Esophagus muscularis mucosa (tissue), 4 donors: ENCODE measurements at regions not wholly inside any gene's neighbourhood (a gene's known extent, or its start where the extent isn't known, plus 50 kb on each side); places are given as distances from the start of the nearest gene placed in this dataset.

Experiments used
- DNase-seq: peaks from one replicate; pipeline ENCODE4 v3.0.0-alpha.2; 2017; ENCODE audit errors: extremely low spot score
- H3K27ac ChIP-seq, 4 donors: fragments of 200-600 bp; sonication (generic); replicated peaks in 1 of 4; 1 replicate in 3 of 4; 2 replicates in 1 of 4; pipeline ENCODE4 v1.5.1; 2016 to 2019; ENCODE audit warnings: mild to moderate bottlenecking in 1 of 4
- H3K27me3 ChIP-seq, 4 donors: fragments of 200-600 bp; sonication (generic); one replicate each; pipeline versions ENCODE4 v1.5.1 to v1.6.0; 2016 to 2019
- H3K36me3 ChIP-seq, 4 donors: fragments of 200-600 bp; sonication (generic); one replicate each; pipeline ENCODE4 v1.5.1; 2016 to 2019
- H3K4me1 ChIP-seq, 4 donors: fragments of 200-600 bp; sonication (generic); one replicate each; pipeline ENCODE4 v1.5.1; 2016 to 2019
- H3K4me3 ChIP-seq, 4 donors: fragments of 200-600 bp; sonication (generic); 1 replicate in 2 of 4; 2 replicates in 2 of 4; pipeline ENCODE4 v1.5.1; 2016 to 2019; ENCODE audit warnings: mild to moderate bottlenecking in 4 of 4, moderate library complexity in 1 of 4
- H3K9me3 ChIP-seq, 4 donors: fragments of 200-600 bp; sonication (generic); 1 replicate in 3 of 4; 2 replicates in 1 of 4; pipeline ENCODE4 v1.5.1; 2016 to 2019
- EP300 ChIP-seq: sonication (generic); formaldehyde crosslinking; IDR thresholded peaks from one replicate; pipeline ENCODE4 v1.6.1; 2017; ENCODE audit warnings: antibody characterized with exemption
- POLR2A ChIP-seq: fragments of 450-650 bp; IDR thresholded peaks from one replicate; pipeline ENCODE4 v1.6.1; 2017; ENCODE audit warnings: antibody characterized with exemption, moderate library complexity, mild to moderate bottlenecking, low read depth
- POLR2AphosphoS5 ChIP-seq, 2 donors: sonication (generic); formaldehyde crosslinking; IDR thresholded peaks; one replicate each; pipeline ENCODE4 v1.6.1; 2017; ENCODE audit warnings: antibody characterized with exemption in 2 of 2
- WGBS: methylation state at CpG from one replicate; pipeline ENCODE4 v1.1.5; 2018; 5-methylcytosine and 5-hydroxymethylcytosine counted together
- intact Hi-C: fragments of 100-400 bp; cut with DNase I; formaldehyde crosslinking; loops from one replicate; pipeline ENCODE4 v1.15.1; 2023
- TF ChIP-seq, protein P1 (sequence below), 3 experiments: fragments of 200-600 bp in 2 of 3; fragments of 450-650 bp in 1 of 3; sonication (generic) in 2 of 3; IDR thresholded peaks; one replicate each; pipeline ENCODE4 v1.5.1; 2017 to 2019; ENCODE audit warnings: antibody characterized with exemption in 3 of 3, mild to moderate bottlenecking in 2 of 3, moderate library complexity in 1 of 3

DNA sequence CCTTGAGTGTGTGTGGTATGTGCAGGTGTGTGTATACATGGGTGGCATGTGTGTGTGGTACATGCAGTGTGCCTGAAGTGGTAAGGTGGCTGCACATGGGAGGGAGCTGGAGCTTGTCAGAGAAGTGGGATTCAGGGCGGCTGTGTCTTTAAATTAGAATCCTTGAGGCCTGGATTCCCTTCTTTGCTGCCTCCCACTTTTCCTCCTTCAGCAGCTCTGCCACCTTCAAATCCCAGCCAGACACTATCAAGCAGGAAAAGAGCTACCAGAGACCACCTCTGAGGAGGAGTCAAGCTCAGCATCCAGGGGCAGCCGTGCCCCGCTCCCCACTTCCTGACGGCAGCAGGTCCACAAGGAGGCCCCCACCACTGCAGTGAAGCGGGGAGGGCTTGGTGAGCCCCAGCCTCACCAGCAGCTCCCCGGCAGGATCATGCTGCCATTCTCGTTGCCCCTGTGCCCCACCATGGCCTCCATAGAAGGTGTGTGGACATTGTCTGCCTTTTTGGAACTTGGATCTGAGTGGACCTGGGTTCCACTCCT lies 131.0 kb upstream of the MLN start:
- no peaks in the 10 kb centered on the region for H3K9me3 ChIP-seq
- intact Hi-C loops, result no loop called here
- H3K27ac ChIP-seq, result no peak overlapping the region
- no peaks in the 10 kb centered on the region for H3K36me3 ChIP-seq
- no peak for DNase-seq
- H3K27me3 ChIP-seq, result peaks cover 0 to 48% (median 8%) of the 10 kb centered on the region in 4 donors
- no peaks in the 10 kb centered on the region for H3K4me1 ChIP-seq
- no peak overlapping the region for H3K4me3 ChIP-seq
- 69% methylated on average over 7 of the region's 7 CpGs for WGBS
- TF ChIP-seq, protein P1, sequence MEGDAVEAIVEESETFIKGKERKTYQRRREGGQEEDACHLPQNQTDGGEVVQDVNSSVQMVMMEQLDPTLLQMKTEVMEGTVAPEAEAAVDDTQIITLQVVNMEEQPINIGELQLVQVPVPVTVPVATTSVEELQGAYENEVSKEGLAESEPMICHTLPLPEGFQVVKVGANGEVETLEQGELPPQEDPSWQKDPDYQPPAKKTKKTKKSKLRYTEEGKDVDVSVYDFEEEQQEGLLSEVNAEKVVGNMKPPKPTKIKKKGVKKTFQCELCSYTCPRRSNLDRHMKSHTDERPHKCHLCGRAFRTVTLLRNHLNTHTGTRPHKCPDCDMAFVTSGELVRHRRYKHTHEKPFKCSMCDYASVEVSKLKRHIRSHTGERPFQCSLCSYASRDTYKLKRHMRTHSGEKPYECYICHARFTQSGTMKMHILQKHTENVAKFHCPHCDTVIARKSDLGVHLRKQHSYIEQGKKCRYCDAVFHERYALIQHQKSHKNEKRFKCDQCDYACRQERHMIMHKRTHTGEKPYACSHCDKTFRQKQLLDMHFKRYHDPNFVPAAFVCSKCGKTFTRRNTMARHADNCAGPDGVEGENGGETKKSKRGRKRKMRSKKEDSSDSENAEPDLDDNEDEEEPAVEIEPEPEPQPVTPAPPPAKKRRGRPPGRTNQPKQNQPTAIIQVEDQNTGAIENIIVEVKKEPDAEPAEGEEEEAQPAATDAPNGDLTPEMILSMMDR (IDR thresholded peaks at IDR 0.05), result no peak
- no peak for TF ChIP-seq POLR2AphosphoS5 (IDR thresholded peaks at IDR 0.05)

DNA sequence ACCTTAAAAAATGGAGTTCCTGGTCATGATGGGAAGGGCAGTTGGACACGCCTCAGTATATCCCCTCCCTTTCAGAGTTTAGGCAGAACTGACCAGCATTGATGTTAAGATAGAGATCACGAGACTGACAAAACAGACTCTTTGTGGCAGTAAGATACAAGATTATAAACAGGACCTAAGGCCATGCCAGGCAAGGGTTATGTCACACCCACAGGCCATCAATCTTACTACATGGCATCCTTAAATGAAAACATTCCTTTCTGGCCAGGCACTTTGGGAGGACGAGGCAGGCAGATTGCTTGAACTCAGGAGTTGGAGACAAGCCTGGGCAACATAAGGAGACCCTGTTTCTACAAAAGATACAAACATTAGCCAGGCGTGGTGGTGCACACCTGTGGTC lies 129.3 kb upstream of the MLN start:
- Histone ChIP-seq H3K4me3 (no peak overlapping the region), H3K27ac (no peak overlapping the region), H3K36me3 (no peaks in the 10 kb centered on the region), H3K4me1 (no peaks in the 10 kb centered on the region), H3K9me3 (no peaks in the 10 kb centered on the region), H3K27me3 (peaks cover 0 to 48% (median 8%) of the 10 kb centered on the region in 4 donors)
- no peak for DNase-seq
- WGBS, result 59% methylated on average over 4 of the region's 4 CpGs
- TF ChIP-seq EP300 (no peak), POLR2AphosphoS5 (IDR thresholded peaks at IDR 0.05) (no peak), POLR2A (no peak)
- TF ChIP-seq, protein P1 (IDR thresholded peaks at IDR 0.05), result no peak
- intact Hi-C loops, result no loop called here

DNA sequence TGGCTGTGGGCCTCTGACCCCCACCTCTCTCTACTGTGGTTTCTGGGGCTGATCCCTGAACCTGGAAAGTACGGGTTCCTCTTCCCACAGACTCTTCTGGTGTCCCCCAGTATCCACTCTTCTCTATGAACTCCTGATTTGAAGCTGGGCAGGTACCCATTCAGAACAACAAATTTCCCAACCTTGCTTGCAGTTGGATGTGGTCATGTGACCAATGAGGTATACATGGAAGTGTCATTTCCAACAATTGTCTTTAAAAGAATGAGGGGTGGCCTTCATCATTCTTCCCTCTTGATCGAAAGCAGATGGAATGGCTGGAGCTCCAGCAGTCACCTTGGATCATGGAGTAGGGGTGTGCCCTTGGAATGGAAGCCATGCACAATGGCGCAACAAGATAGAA lies 128.0 kb upstream of the MLN start:
- Histone ChIP-seq H3K4me1 (no peaks in the 10 kb centered on the region), H3K9me3 (no peaks in the 10 kb centered on the region), H3K27me3 (peaks cover 0 to 43% (median 7%) of the 10 kb centered on the region in 4 donors), H3K4me3 (no peak overlapping the region), H3K27ac (no peak overlapping the region), H3K36me3 (no peaks in the 10 kb centered on the region)
- intact Hi-C loops, result no loop called here
- 97% methylated on average over 3 of the region's 3 CpGs for WGBS
- no peak for TF ChIP-seq EP300
- TF ChIP-seq, protein P1 (IDR thresholded peaks at IDR 0.05), result no peak
- no peak for TF ChIP-seq POLR2A
- TF ChIP-seq POLR2AphosphoS5 (IDR thresholded peaks at IDR 0.05), result no peak
- DNase-seq, result no peak

DNA sequence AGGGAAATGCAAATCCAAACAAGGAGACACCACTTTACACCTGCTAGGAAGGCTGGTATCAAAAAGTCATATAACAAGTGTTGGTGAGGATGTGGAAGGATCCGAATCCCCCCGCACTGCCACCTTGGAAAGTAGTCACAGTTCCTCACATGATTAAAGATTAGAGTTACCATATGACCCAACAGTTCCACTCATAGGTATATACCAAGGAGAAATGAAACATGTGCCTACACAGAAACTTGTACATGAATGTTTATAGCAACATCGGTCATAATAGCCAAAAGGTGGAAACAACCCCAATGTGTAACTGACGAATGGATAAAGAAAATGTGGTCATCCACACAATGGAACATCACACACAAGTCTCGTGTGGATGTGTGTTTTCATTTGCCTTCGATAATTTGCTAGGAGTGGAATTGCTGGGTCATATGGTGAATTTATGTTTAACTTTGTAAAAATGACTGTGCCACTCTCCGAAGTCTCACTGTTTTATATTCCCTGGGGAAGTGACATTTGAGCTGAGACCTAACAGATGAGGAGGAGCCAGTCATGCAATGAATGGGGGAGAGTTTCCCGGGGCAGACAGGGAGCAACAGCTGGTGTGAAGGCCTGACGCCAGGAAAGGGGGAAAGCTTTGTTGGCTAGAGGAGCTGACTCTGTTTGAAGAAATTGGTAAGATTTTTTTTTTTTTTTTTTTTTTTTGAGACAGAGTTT lies 125.9 kb upstream of the MLN start:
- TF ChIP-seq POLR2A, result no peak
- TF ChIP-seq, protein P1 (IDR thresholded peaks at IDR 0.05), result no peak
- TF ChIP-seq POLR2AphosphoS5 (IDR thresholded peaks at IDR 0.05), result no peak
- TF ChIP-seq EP300, result no peak
- 63% methylated on average over 9 of the region's 9 CpGs for WGBS
- no peak for DNase-seq

More for the DNA sequence above, 125.9 kb upstream of the MLN start:
- no peaks in the 10 kb centered on the region for H3K36me3 ChIP-seq
- no peaks in the 10 kb centered on the region for H3K4me1 ChIP-seq
- H3K27me3 ChIP-seq, result peaks cover 0 to 24% (median 0%) of the 10 kb centered on the region in 4 donors
- no peak overlapping the region for H3K4me3 ChIP-seq
- H3K9me3 ChIP-seq, result no peaks in the 10 kb centered on the region
- intact Hi-C loops, result no loop called here
- H3K27ac ChIP-seq, result no peak overlapping the region
